ENCODE measurements at regions not wholly inside any gene's neighbourhood (a gene's known extent, or its start where the extent isn't known, plus 50 kb on each side); places are given as distances from the start of the nearest gene placed in this dataset.

DNA sequence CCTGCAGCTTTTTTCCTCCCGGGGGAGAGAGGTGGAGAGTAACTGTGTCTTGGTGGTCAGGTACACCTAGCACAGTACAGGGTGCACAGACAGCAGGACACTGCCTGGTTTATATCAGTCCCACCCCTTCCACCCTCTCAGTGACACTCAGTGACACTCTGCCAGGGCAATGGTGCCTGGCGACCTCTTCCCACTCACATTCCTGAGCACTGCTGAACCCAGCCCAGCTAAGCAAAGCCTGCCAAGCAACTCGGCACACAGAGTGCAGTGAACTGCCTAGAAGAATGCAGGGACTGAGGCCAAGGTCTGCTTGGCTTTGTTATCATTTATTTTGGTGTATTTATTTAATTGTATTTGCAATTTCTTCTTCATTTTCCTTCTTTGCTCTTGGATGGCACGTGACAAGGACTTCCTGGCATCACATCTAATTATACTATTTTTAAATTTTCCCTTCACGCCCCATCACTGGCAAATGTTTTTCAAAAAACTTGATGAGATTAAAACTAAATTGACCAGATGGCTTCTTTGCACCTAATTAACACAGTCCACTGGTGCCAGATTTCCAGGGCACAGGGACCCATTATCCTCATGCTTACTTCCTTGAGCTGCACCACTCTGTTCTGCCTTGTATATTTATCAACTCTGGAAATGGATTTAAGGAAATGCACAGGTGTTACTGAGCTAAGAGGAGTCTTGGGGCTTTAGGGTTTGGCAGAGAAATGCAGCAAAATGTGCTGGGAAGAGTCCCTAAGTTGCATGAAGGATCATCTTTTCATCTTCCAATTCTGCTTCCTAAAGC, 205.6 kb downstream of the ADAMTS15 start:
- H3K36me3 Mint-ChIP-seq (ENCODE audit: low read depth), result peaks cover 5% of the 10 kb centered on the region
- H3K4me3 Mint-ChIP-seq, result no peak overlapping the region
- peaks cover 21% of the 10 kb centered on the region for H3K9me3 Mint-ChIP-seq
- H3K27me3 Mint-ChIP-seq (ENCODE audit: low read depth), result peaks cover 3% of the 10 kb centered on the region
- peak overlapping the region in 2 of 3 experiments; percentile 53 to 86 for H3K27ac Mint-ChIP-seq
- H3K4me1 Mint-ChIP-seq, result peaks cover 48% of the 10 kb centered on the region
- TF ChIP-seq CTCF (IDR thresholded peaks at IDR 0.05; ENCODE audit: unreplicated experiment in 3 of 3), result no peak

- Mint-ChIP-seq H3K4me3 (no peak overlapping the region), H3K27ac (peak overlapping the region in 1 of 3 experiments; percentile 34), H3K9me3 (peaks cover 21% of the 10 kb centered on the region), H3K36me3 (ENCODE audit: low read depth) (peaks cover 5% of the 10 kb centered on the region), H3K4me1 (peaks cover 45% of the 10 kb centered on the region), H3K27me3 (ENCODE audit: low read depth) (no peaks in the 10 kb centered on the region)
- no peak for TF ChIP-seq CTCF (IDR thresholded peaks at IDR 0.05; ENCODE audit: unreplicated experiment in 3 of 3)
Observed at GRCh38 chr11:130655300-130655699, 206.9 kb downstream of the ADAMTS15 start.

DNA sequence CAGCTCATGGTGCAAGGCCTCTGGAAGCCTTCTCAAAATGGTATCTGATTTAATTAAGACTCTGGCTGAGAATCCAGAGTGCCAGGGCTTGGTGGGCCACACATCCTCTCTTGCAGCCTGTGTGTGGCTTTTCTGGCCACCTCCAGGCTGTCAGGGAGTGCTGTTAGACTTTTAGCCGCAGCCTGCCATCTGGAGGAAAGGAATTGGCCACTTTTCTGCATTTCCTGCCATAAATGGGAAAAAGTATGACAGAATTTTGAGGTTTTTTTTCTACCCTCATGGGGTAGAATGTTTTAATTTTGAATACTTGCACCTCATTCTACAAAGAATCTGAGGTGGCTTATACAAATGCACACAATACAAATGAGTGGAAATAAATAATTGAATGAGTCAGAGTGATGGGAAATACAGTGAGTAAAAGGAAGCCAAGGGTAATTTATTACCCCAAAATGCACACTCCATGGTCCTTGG, 218.4 kb downstream of the ADAMTS15 start:
- H3K27me3 Mint-ChIP-seq (ENCODE audit: low read depth), result no peaks in the 10 kb centered on the region

DNA sequence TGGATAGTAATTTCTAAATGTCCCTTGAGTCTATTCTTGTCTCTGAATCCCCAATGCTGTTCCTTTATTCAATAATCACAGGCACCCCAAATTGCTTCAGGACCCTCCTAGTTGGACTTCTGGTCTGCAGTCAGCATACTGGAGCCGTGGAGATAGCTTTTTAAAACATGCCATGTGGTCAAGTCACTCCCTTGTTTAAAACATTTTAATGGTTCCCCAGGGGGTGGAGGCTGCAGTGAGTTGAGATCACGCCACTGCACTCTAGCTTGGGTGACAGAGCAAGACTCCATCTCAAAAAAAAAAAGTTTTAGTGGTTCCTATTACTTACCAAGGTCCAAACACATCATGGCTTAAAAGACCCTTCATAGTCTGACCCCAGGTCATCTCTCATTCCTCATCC, 220.3 kb downstream of the ADAMTS15 start:
- Mint-ChIP-seq H3K4me1 (peaks cover 45% of the 10 kb centered on the region), H3K9me3 (no peaks in the 10 kb centered on the region), H3K36me3 (ENCODE audit: low read depth) (no peaks in the 10 kb centered on the region), H3K27me3 (ENCODE audit: low read depth) (peaks cover 4% of the 10 kb centered on the region), H3K4me3 (no peak overlapping the region), H3K27ac (peak overlapping the region in 1 of 3 experiments; percentile 19)
- no peak for TF ChIP-seq CTCF (IDR thresholded peaks at IDR 0.05; ENCODE audit: unreplicated experiment in 3 of 3)

More for the DNA sequence above, 218.4 kb downstream of the ADAMTS15 start:
- TF ChIP-seq CTCF (IDR thresholded peaks at IDR 0.05; ENCODE audit: unreplicated experiment in 3 of 3), result no peak
- H3K9me3 Mint-ChIP-seq, result no peaks in the 10 kb centered on the region
- H3K36me3 Mint-ChIP-seq (ENCODE audit: low read depth), result no peaks in the 10 kb centered on the region
- H3K4me3 Mint-ChIP-seq, result no peak overlapping the region
- H3K27ac Mint-ChIP-seq, result peak overlapping the region in 1 of 3 experiments; percentile 26
- peaks cover 26% of the 10 kb centered on the region for H3K4me1 Mint-ChIP-seq

GRCh38 chr11:130670200-130670599, 221.8 kb downstream of the ADAMTS15 start:
- TF ChIP-seq CTCF (IDR thresholded peaks at IDR 0.05; ENCODE audit: unreplicated experiment in 3 of 3), result no peak
- peaks cover 51% of the 10 kb centered on the region for H3K4me1 Mint-ChIP-seq
- no peak overlapping the region for H3K4me3 Mint-ChIP-seq
- peaks cover 4% of the 10 kb centered on the region for H3K27me3 Mint-ChIP-seq (ENCODE audit: low read depth)
- no peaks in the 10 kb centered on the region for H3K9me3 Mint-ChIP-seq
- peak overlapping the region in 2 of 3 experiments; percentile 19 to 27 for H3K27ac Mint-ChIP-seq
- H3K36me3 Mint-ChIP-seq (ENCODE audit: low read depth), result no peaks in the 10 kb centered on the region
